Psoas muscle (tissue), 7 donors: ENCODE measurements at regions not wholly inside any gene's neighbourhood (a gene's known extent, or its start where the extent isn't known, plus 50 kb on each side); places are given as distances from the start of the nearest gene placed in this dataset.

Experiments used
- ATAC-seq, 4 donors: fragments of 200-7000 bp; cut with Tn5 transposase; one replicate each; pipeline ENCODE4 v1.9.1; 2020; ENCODE audit warnings: moderate library complexity in 3 of 4, mild to moderate bottlenecking in 2 of 4
- DNase-seq, 2 donors: peaks; one replicate each; pipeline ENCODE4 v3.0.0-alpha.2; 2020
- H3K27ac ChIP-seq: fragments of 200-600 bp; one replicate; pipeline ENCODE4 v1.8.0; 2022
- H3K27me3 ChIP-seq, 3 donors: fragments of 200-600 bp in 1 of 3; one replicate each; pipeline versions ENCODE4 v1.6.1 to v1.8.0; 2013 to 2022; ENCODE audit warnings: low read length in 2 of 3, mild to moderate bottlenecking in 2 of 3, moderate library complexity in 1 of 3; ENCODE audit not compliant: insufficient read depth in 3 of 3
- H3K36me3 ChIP-seq, 2 donors: fragments of 200-600 bp in 1 of 2; one replicate each; pipeline versions ENCODE4 v1.6.1 to v1.8.0; 2013 to 2022; ENCODE audit warnings: low read depth in 1 of 2, mild to moderate bottlenecking in 1 of 2, moderate library complexity in 1 of 2; ENCODE audit not compliant: insufficient read depth in 1 of 2
- H3K4me1 ChIP-seq: fragments of 200-600 bp; one replicate; pipeline ENCODE4 v1.8.0; 2022
- H3K4me3 ChIP-seq: fragments of 200-600 bp; one replicate; pipeline ENCODE4 v1.8.0; 2022; ENCODE audit warnings: mild to moderate bottlenecking
- H3K9me3 ChIP-seq: fragments of 200-600 bp; one replicate; pipeline ENCODE4 v1.8.0; 2022
- WGBS, 3 donors: extraction: QIAGEN DNeasy Blood & Tissue Kit; methylation state at CpG; one replicate each; pipeline versions ENCODE4 v1.1.6 to v1.1.7; 2013; 5-methylcytosine and 5-hydroxymethylcytosine counted together
- intact Hi-C, 2 donors: fragments of 100-400 bp; cut with DNase I; formaldehyde crosslinking; loops; one replicate each; pipeline versions ENCODE4 v1.11.0 to v1.14.2; 2022
- TF ChIP-seq, protein P1 (sequence below): fragments of 200-600 bp; IDR thresholded peaks from one replicate; pipeline ENCODE4 v1.8.0; 2022; ENCODE audit warnings: antibody characterized with exemption
- donor health status: healthy with polysubstance abuse.
- donor health status: DM: no; HTN: no; CAD: no; lungs with moderate emphysema.
- donor health status: Bipolar disorder and iron deficiency.
- donor health status: healthy.
- donor health status: DM: yes; HTN: yes; CAD: no.
- donor health status: DM: no; HTN: no; CAD: no.
- donor health status: DM: yes; HTN: yes; CAD: no.

DNA sequence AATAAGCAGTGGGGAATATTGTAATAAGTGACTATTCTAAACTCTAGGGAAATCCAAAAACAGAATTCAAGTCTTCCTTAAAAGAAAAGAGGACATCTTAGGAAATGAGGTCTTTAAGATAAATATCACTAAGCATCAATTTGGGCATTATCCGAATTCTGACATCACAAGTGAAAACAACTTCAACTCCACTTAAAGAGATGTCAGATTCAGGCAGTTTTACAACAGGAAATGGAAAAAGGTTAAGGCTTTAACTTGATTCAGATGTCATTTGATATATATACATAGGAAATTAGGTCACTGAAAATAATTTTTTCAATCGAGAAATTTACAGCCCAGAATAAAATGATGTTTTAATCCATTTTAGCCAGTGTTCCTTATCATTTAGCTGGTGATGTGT, 435.4 kb downstream of the SETD4 start:
- Histone ChIP-seq H3K4me3 (no peak overlapping the region), H3K9me3 (no peaks in the 10 kb centered on the region), H3K36me3 (no peaks in the 10 kb centered on the region), H3K4me1 (no peaks in the 10 kb centered on the region), H3K27ac (no peak overlapping the region), H3K27me3 (peaks cover 0 to 2% (median 0%) of the 10 kb centered on the region in 3 donors)
- TF ChIP-seq, protein P1, sequence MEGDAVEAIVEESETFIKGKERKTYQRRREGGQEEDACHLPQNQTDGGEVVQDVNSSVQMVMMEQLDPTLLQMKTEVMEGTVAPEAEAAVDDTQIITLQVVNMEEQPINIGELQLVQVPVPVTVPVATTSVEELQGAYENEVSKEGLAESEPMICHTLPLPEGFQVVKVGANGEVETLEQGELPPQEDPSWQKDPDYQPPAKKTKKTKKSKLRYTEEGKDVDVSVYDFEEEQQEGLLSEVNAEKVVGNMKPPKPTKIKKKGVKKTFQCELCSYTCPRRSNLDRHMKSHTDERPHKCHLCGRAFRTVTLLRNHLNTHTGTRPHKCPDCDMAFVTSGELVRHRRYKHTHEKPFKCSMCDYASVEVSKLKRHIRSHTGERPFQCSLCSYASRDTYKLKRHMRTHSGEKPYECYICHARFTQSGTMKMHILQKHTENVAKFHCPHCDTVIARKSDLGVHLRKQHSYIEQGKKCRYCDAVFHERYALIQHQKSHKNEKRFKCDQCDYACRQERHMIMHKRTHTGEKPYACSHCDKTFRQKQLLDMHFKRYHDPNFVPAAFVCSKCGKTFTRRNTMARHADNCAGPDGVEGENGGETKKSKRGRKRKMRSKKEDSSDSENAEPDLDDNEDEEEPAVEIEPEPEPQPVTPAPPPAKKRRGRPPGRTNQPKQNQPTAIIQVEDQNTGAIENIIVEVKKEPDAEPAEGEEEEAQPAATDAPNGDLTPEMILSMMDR = no peak
- intact Hi-C loops = no loop called here
- WGBS, 3 donors = 51 to 58% (median 58%) methylated on average over 2 of the region's 2 CpGs
- ATAC-seq (no peak), DNase-seq (no peak)

DNA sequence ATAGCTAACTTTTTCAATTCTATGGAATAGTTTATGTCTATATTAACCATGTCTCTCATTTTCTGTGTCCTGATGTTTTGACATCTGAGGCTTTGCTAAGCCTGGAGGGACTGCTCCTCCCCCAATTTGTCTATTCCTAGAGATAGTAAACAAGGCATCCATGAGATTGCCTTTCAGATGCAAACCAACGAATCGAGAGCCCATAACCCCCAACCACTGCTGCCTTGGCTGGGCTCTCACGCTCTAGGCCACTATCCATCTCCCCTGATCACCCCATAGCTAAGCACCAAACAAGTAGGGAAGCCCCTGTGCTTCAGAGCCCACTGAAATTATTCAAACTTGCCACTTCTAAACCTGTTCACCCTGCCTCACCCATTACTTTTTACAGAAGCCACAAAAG, 437.7 kb downstream of the SETD4 start:
- Histone ChIP-seq H3K27ac (no peak overlapping the region), H3K27me3 (peaks cover 0 to 2% (median 0%) of the 10 kb centered on the region in 3 donors), H3K4me1 (no peaks in the 10 kb centered on the region), H3K4me3 (no peak overlapping the region), H3K9me3 (no peaks in the 10 kb centered on the region), H3K36me3 (no peaks in the 10 kb centered on the region)
- intact Hi-C loops = no loop called here
- TF ChIP-seq, protein P1 = no peak
- DNase-seq (no peak), ATAC-seq (no peak)
- 71 to 86% (median 72%) methylated on average over 3 of the region's 3 CpGs for WGBS, 3 donors

DNA sequence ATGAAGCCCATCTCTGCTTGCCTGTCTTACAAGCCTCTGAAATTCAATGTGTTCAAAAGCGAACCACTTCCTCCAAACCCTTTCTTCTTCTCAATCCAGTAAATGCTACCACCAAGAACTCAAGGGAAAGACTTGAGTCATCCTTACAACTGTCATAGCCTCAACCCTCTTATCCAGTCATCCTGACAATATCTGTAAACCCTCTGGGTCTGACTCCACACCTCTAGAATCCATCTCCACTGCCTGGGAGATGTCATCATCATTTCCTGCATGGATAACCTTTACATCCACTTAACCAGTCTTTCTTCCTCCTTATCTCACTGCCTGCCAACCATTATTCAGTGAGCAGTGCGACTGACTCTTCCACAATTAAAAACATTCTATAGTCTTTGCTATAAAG, 441.1 kb downstream of the SETD4 start:
- no peaks in the 10 kb centered on the region for H3K4me1 ChIP-seq
- ATAC-seq (no peak), DNase-seq (no peak)
- 83 to 90% (median 89%) methylated on average over 2 of the region's 2 CpGs for WGBS, 3 donors
- no peak overlapping the region for H3K27ac ChIP-seq
- no peaks in the 10 kb centered on the region for H3K36me3 ChIP-seq
- H3K4me3 ChIP-seq = no peak overlapping the region
- TF ChIP-seq, protein P1 = no peak
- peaks cover 0 to 2% (median 0%) of the 10 kb centered on the region in 3 donors for H3K27me3 ChIP-seq
- H3K9me3 ChIP-seq = no peaks in the 10 kb centered on the region
- intact Hi-C loops = loop anchor here in 1 of 2 donors (10.0 kb wide), 1 partner anchor 874 kb away; no protein-coding TSS in a partner anchor

DNA sequence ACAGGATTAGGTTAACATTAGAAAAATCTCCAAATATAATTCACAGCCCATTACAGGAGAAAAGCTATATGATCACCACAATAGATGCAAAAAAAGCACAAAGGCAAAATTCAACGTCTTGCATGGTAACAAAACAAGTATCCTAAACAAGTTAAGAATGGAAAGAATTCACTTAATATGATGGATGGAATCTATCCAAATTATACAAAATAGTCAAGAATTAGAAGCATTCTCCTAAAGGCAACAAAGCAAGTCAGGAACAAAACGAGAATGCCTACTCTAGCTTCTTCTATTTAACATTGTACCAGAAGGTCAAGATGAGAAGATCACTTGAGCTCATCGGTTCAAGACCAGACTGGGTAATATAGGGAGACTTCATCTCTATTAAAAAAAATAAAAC, 442.8 kb downstream of the SETD4 start:
- WGBS, 3 donors = 74 to 82% (median 81%) methylated on average over 3 of the region's 3 CpGs
- intact Hi-C loops = loop anchor here in 1 of 2 donors (10.0 kb wide), 1 partner anchor 873 kb away; no protein-coding TSS in a partner anchor

More for the DNA sequence above, 442.8 kb downstream of the SETD4 start:
- H3K9me3 ChIP-seq = no peaks in the 10 kb centered on the region
- H3K27me3 ChIP-seq = no peaks in the 10 kb centered on the region
- H3K36me3 ChIP-seq = no peaks in the 10 kb centered on the region
- TF ChIP-seq, protein P1 = no peak
- H3K4me3 ChIP-seq = no peak overlapping the region
- no peak for DNase-seq
- no peaks in the 10 kb centered on the region for H3K4me1 ChIP-seq
- no peak overlapping the region for H3K27ac ChIP-seq
- ATAC-seq = no peak
